Left lung (tissue), 4 donors: ENCODE measurements at regions not wholly inside any gene's neighbourhood (a gene's known extent, or its start where the extent isn't known, plus 50 kb on each side); places are given as distances from the start of the nearest gene placed in this dataset.

ENCODE experiments used
- ATAC-seq: fragments of 200-7000 bp; cut with Tn5 transposase; one replicate; pipeline ENCODE4 v1.9.1; 2020; ENCODE audit warnings: moderate library complexity
- DNase-seq, 4 donors: peaks; one replicate each; pipeline ENCODE4 v3.0.0-alpha.2; 2013 to 2020
- H3K27ac ChIP-seq, 2 donors: fragments of 200-600 bp; sonication (generic) in 1 of 2; one replicate each; pipeline versions ENCODE4 v1.5.0 to v1.8.0; 2020 to 2021
- H3K27me3 ChIP-seq, 2 donors: fragments of 200-600 bp; sonication (generic) in 1 of 2; one replicate each; pipeline versions ENCODE4 v1.5.0 to v1.8.0; 2020 to 2021
- H3K36me3 ChIP-seq, 2 donors: fragments of 200-600 bp; sonication (generic) in 1 of 2; one replicate each; pipeline versions ENCODE4 v1.5.0 to v1.8.0; 2020 to 2021
- H3K4me1 ChIP-seq, 2 donors: fragments of 200-600 bp; one replicate each; pipeline ENCODE4 v1.8.0; 2021
- H3K4me3 ChIP-seq, 2 donors: fragments of 200-600 bp; sonication (generic) in 1 of 2; one replicate each; pipeline versions ENCODE4 v1.5.0 to v1.8.0; 2020 to 2021; ENCODE audit warnings: mild to moderate bottlenecking in 1 of 2
- H3K9me3 ChIP-seq, 2 donors: fragments of 200-600 bp; sonication (generic) in 1 of 2; one replicate each; pipeline versions ENCODE4 v1.5.0 to v1.8.0; 2020 to 2021
- CTCF ChIP-seq, 2 donors: fragments of 200-600 bp; sonication (generic) in 1 of 2; IDR thresholded peaks; one replicate each; pipeline versions ENCODE4 v1.5.0 to v1.8.0; 2021; ENCODE audit warnings: antibody characterized with exemption in 2 of 2
- intact Hi-C, 2 donors: fragments of 100-400 bp; cut with DNase I; formaldehyde crosslinking; loops; one replicate each; pipeline versions ENCODE4 v1.11.2 to v1.14.2; 2022
- donor health status: DM: no; HTN: yes; CAD: no.
- donor health status: DM: no; HTN: no; CAD: no.

GRCh38 chr9:115517335-115518075 is 399.5 kb upstream of the TNC start:
- Histone ChIP-seq H3K27me3 (no peaks in the 10 kb centered on the region), H3K4me1 (no peaks in the 10 kb centered on the region), H3K9me3 (no peaks in the 10 kb centered on the region), H3K4me3 (no peak overlapping the region), H3K36me3 (no peaks in the 10 kb centered on the region), H3K27ac (no peak overlapping the region)
- DNase-seq = no peak
- no peak for TF ChIP-seq CTCF (IDR thresholded peaks at IDR 0.05)
- intact Hi-C loops = no loop called here
- no peak for ATAC-seq

- intact Hi-C loops = no loop called here
Measured at GRCh38 chr9:115520646-115521045, 402.7 kb upstream of the TNC start.

GRCh38 chr9:115522912-115523311 is 405.0 kb upstream of the TNC start:
- TF ChIP-seq CTCF (IDR thresholded peaks at IDR 0.05) = no peak
- Histone ChIP-seq H3K36me3 (no peaks in the 10 kb centered on the region), H3K27me3 (no peaks in the 10 kb centered on the region), H3K9me3 (no peaks in the 10 kb centered on the region), H3K4me3 (no peak overlapping the region), H3K27ac (no peak overlapping the region), H3K4me1 (no peaks in the 10 kb centered on the region)
- ATAC-seq = no peak
- intact Hi-C loops = no loop called here
- no peak for DNase-seq

More at GRCh38 chr9:115520646-115521045, 402.7 kb upstream of the TNC start:
- H3K4me1 ChIP-seq = no peaks in the 10 kb centered on the region
- no peak overlapping the region for H3K4me3 ChIP-seq
- H3K27ac ChIP-seq = no peak overlapping the region
- H3K9me3 ChIP-seq = no peaks in the 10 kb centered on the region
- no peaks in the 10 kb centered on the region for H3K36me3 ChIP-seq
- ATAC-seq (no peak), DNase-seq (no peak)
- no peak for TF ChIP-seq CTCF (IDR thresholded peaks at IDR 0.05)
- no peaks in the 10 kb centered on the region for H3K27me3 ChIP-seq

- peak; percentile 46 to 75 for TF ChIP-seq CTCF (IDR thresholded peaks at IDR 0.05)
- H3K4me3 ChIP-seq = no peak overlapping the region
- intact Hi-C loops = no loop called here
- no peaks in the 10 kb centered on the region for H3K4me1 ChIP-seq
- no peaks in the 10 kb centered on the region for H3K27me3 ChIP-seq
- H3K36me3 ChIP-seq = no peaks in the 10 kb centered on the region
- DNase-seq (peak in 2 of 4 donors; percentile 86 to 87), ATAC-seq (peak; percentile 94)
- no peak overlapping the region for H3K27ac ChIP-seq
- no peaks in the 10 kb centered on the region for H3K9me3 ChIP-seq
Measured at GRCh38 chr9:115524453-115525059, 406.6 kb upstream of the TNC start.

GRCh38 chr9:115525111-115526058 is 407.4 kb upstream of the TNC start:
- Histone ChIP-seq H3K27me3 (no peaks in the 10 kb centered on the region), H3K4me3 (no peak overlapping the region), H3K9me3 (no peaks in the 10 kb centered on the region), H3K4me1 (no peaks in the 10 kb centered on the region), H3K27ac (no peak overlapping the region), H3K36me3 (no peaks in the 10 kb centered on the region)
- no peak for TF ChIP-seq CTCF (IDR thresholded peaks at IDR 0.05)
- DNase-seq (peak in 2 of 4 donors; percentile 42 to 44), ATAC-seq (no peak)
- intact Hi-C loops = no loop called here
